Ovary (tissue), 7 donors: ENCODE measurements at regions not wholly inside any gene's neighbourhood (a gene's known extent, or its start where the extent isn't known, plus 50 kb on each side); places are given as distances from the start of the nearest gene placed in this dataset.

Experiments used
- DNase-seq, 5 donors: peaks; one replicate each; pipeline ENCODE4 v3.0.0-alpha.2; 2019 to 2020
- H3K27ac ChIP-seq, 2 donors: fragments of 200-600 bp; one replicate each; pipeline versions ENCODE4 v1.5.1 to v1.8.0; 2019 to 2022
- H3K27me3 ChIP-seq: fragments of 200-600 bp; one replicate; pipeline ENCODE4 v1.8.0; 2022
- H3K36me3 ChIP-seq: fragments of 200-600 bp; sonication (generic); one replicate; pipeline ENCODE4 v1.5.1; 2019
- H3K4me1 ChIP-seq: one replicate; pipeline ENCODE4 v1.8.1; 2013; ENCODE audit warnings: mild to moderate bottlenecking, moderate library complexity; ENCODE audit not compliant: insufficient read depth
- H3K4me3 ChIP-seq: fragments of 200-600 bp; sonication (generic); one replicate; pipeline ENCODE4 v1.5.1; 2017
- H3K9me3 ChIP-seq, 2 donors: fragments of 200-600 bp in 1 of 2; sonication (generic) in 1 of 2; one replicate each; pipeline versions ENCODE4 v1.5.1 to v1.8.1; 2013 to 2019; ENCODE audit warnings: mild to moderate bottlenecking in 1 of 2, moderate library complexity in 1 of 2
- CTCF ChIP-seq, 3 donors: fragments of 450-650 bp in 2 of 3; fragments of 200-600 bp in 1 of 3; IDR thresholded peaks; one replicate each; pipeline versions ENCODE4 v1.5.1 to v1.8.0; 2016 to 2022; ENCODE audit warnings: antibody characterized with exemption in 3 of 3, mild to moderate bottlenecking in 1 of 3
- EP300 ChIP-seq: sonication (generic); formaldehyde crosslinking; IDR thresholded peaks from one replicate; pipeline ENCODE4 v1.6.1; 2017; ENCODE audit warnings: antibody characterized with exemption
- POLR2A ChIP-seq: fragments of 450-650 bp; IDR thresholded peaks from one replicate; pipeline ENCODE4 v1.6.1; 2017; ENCODE audit warnings: antibody characterized with exemption, mild to moderate bottlenecking, moderate library complexity
- WGBS, 3 donors: extraction: QIAGEN DNeasy Blood & Tissue Kit in 1 of 3; methylation state at CpG; one replicate each; pipeline versions ENCODE4 v1.1.5 to v1.1.7; 2013 to 2017; 5-methylcytosine and 5-hydroxymethylcytosine counted together
- intact Hi-C, 4 donors: fragments of 100-400 bp; cut with DNase I; formaldehyde crosslinking; loops; one replicate each; pipeline versions ENCODE4 v1.11.0 to v1.15.1; 2022 to 2023
- donor health status: DM: no; HTN: no; CAD: no; lungs with moderate emphysema.
- donor health status: DM: no; HTN: no; CAD: no.
- donor health status: Bipolar disorder and iron deficiency.
- donor health status: DM: no; HTN: no; CAD: no.
- donor health status: DM: yes; HTN: yes; CAD: no.

DNA sequence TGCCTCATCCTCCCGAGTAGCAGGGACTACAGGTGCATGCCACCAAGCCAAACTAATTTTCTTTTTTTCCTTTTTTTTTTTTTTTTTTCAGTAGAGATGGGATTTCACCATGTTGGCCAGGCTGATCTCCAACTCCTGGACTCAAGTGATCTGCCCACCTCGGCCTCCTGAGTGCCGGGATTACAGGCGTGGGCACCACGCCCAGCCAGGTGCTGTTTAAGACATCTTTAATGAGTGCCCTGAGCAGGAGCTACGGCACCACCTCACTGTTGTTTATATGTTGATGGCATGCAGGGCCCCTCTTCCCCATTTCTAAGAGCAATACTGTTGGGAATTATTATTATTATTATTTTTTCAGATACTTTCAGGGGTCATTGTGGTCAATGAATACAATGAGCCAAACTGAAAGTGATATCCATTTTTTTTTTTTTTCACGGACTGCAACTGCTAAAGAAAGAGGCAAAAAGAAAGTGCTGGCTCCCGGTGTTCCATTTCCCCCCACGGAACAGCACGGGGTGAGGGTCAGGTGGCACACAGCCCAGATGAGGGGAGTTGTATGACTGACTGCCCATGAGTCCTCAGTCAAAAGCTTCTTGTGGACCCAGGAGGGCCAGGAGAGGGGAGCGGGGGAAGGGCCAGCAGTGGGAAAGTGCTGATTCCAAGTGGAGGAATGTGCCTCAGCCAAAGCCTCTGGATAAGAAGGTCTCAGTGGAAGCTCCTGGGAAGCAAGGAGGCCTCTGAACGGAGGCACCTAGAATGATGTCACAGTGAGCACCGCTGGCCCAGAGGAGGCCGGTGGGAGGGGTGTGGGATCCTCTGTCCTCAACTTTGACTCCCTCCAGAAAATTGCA lies 101.8 kb upstream of the HPF1 start:
- no peaks in the 10 kb centered on the region for H3K4me1 ChIP-seq
- no peaks in the 10 kb centered on the region for H3K27me3 ChIP-seq
- no peaks in the 10 kb centered on the region for H3K9me3 ChIP-seq
- intact Hi-C loops, result no loop called here
- TF ChIP-seq EP300, result no peak
- TF ChIP-seq CTCF (IDR thresholded peaks at IDR 0.05), result no peak
- no peak for TF ChIP-seq POLR2A
- DNase-seq, result no peak
- H3K4me3 ChIP-seq, result no peak overlapping the region
- H3K36me3 ChIP-seq, result no peaks in the 10 kb centered on the region
- no peak overlapping the region for H3K27ac ChIP-seq
- WGBS, 3 donors, result 62 to 74% (median 65%) methylated on average over 14 of the region's 14 CpGs

DNA sequence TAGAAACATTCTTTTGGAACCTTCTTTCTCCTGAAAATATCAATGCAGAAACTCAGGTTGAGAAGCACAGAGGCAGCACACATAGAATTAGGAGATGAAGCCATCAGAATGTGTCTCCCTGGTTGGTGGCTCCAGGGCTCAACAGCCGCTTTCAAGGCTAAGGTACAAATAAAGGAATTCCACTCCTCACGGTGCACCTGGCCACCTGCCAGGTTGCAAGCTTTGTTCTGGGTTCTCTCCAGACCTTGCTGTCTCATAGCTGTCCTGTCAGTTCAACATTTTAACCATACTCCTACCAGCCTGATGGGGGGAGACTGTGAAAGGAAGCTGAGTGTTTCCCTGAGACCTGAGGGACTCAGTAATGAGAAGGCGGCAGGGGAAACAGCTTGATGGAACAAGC lies 96.3 kb upstream of the HPF1 start:
- intact Hi-C loops, result no loop called here
- no peak for TF ChIP-seq POLR2A
- TF ChIP-seq CTCF (IDR thresholded peaks at IDR 0.05), result no peak
- TF ChIP-seq EP300, result no peak
- WGBS, 3 donors, result 23 to 32% (median 25%) methylated on average over 3 of the region's 3 CpGs
- no peak for DNase-seq
- Histone ChIP-seq H3K9me3 (no peaks in the 10 kb centered on the region), H3K4me3 (no peak overlapping the region), H3K27me3 (no peaks in the 10 kb centered on the region), H3K27ac (no peak overlapping the region), H3K4me1 (no peaks in the 10 kb centered on the region), H3K36me3 (no peaks in the 10 kb centered on the region)

GRCh38 chr4:169852481-169852880 lies 94.7 kb upstream of the HPF1 start:
- intact Hi-C loops, result no loop called here
- no peak overlapping the region for H3K27ac ChIP-seq
- TF ChIP-seq CTCF (IDR thresholded peaks at IDR 0.05), result no peak
- no peak for TF ChIP-seq POLR2A
- no peak for TF ChIP-seq EP300
- H3K36me3 ChIP-seq, result no peaks in the 10 kb centered on the region
- no peaks in the 10 kb centered on the region for H3K27me3 ChIP-seq
- no peak overlapping the region for H3K4me3 ChIP-seq
- no peak for DNase-seq
- no peaks in the 10 kb centered on the region for H3K4me1 ChIP-seq
- H3K9me3 ChIP-seq, result no peaks in the 10 kb centered on the region

GRCh38 chr4:169851750-169852149 lies 94.0 kb upstream of the HPF1 start:
- no peak for DNase-seq
- TF ChIP-seq CTCF (IDR thresholded peaks at IDR 0.05) (no peak), EP300 (no peak), POLR2A (no peak)
- Histone ChIP-seq H3K27me3 (no peaks in the 10 kb centered on the region), H3K9me3 (no peaks in the 10 kb centered on the region), H3K4me3 (no peak overlapping the region), H3K27ac (no peak overlapping the region), H3K4me1 (no peaks in the 10 kb centered on the region), H3K36me3 (no peaks in the 10 kb centered on the region)
- WGBS, 3 donors, result 95 to 97% (median 96%) methylated on average over 3 of the region's 3 CpGs
- intact Hi-C loops, result no loop called here
